Left lung (tissue), 4 donors: ENCODE measurements at regions not wholly inside any gene's neighbourhood (a gene's known extent, or its start where the extent isn't known, plus 50 kb on each side); places are given as distances from the start of the nearest gene placed in this dataset.

Source experiments
- ATAC-seq: fragments of 200-7000 bp; cut with Tn5 transposase; one replicate; pipeline ENCODE4 v1.9.1; 2020; ENCODE audit warnings: moderate library complexity
- DNase-seq, 4 donors: peaks; one replicate each; pipeline ENCODE4 v3.0.0-alpha.2; 2013 to 2020
- H3K27ac ChIP-seq, 2 donors: fragments of 200-600 bp; sonication (generic) in 1 of 2; one replicate each; pipeline versions ENCODE4 v1.5.0 to v1.8.0; 2020 to 2021
- H3K27me3 ChIP-seq, 2 donors: fragments of 200-600 bp; sonication (generic) in 1 of 2; one replicate each; pipeline versions ENCODE4 v1.5.0 to v1.8.0; 2020 to 2021
- H3K36me3 ChIP-seq, 2 donors: fragments of 200-600 bp; sonication (generic) in 1 of 2; one replicate each; pipeline versions ENCODE4 v1.5.0 to v1.8.0; 2020 to 2021
- H3K4me1 ChIP-seq, 2 donors: fragments of 200-600 bp; one replicate each; pipeline ENCODE4 v1.8.0; 2021
- H3K4me3 ChIP-seq, 2 donors: fragments of 200-600 bp; sonication (generic) in 1 of 2; one replicate each; pipeline versions ENCODE4 v1.5.0 to v1.8.0; 2020 to 2021; ENCODE audit warnings: mild to moderate bottlenecking in 1 of 2
- H3K9me3 ChIP-seq, 2 donors: fragments of 200-600 bp; sonication (generic) in 1 of 2; one replicate each; pipeline versions ENCODE4 v1.5.0 to v1.8.0; 2020 to 2021
- intact Hi-C, 2 donors: fragments of 100-400 bp; cut with DNase I; formaldehyde crosslinking; loops; one replicate each; pipeline versions ENCODE4 v1.11.2 to v1.14.2; 2022
- TF ChIP-seq, protein P1 (sequence below), 2 donors: fragments of 200-600 bp; sonication (generic) in 1 of 2; IDR thresholded peaks; one replicate each; pipeline versions ENCODE4 v1.5.0 to v1.8.0; 2021; ENCODE audit warnings: antibody characterized with exemption in 2 of 2
- donor health status: DM: no; HTN: yes; CAD: no.
- donor health status: DM: no; HTN: no; CAD: no.

DNA sequence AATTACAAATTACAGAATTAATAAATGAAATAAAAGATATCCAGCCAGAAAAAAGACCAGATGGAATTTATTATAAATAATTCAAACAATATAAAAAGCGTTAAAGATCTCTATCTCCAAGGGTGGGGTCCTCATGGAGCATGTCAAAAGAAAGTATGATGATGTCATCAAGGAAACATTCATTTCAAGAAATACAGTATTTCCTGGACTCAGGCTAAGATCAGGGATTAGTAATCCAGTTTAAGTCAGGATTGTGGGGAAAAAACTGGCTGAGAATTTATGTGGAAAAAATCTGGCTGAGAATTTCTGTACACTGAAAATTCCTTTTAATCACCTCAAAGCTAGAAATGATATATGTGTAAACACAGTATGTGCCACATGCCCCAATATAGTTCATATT lies 1075.3 kb downstream of the XPNPEP1 start:
- H3K27ac ChIP-seq = no peak overlapping the region
- H3K27me3 ChIP-seq = no peaks in the 10 kb centered on the region
- peaks cover 0 to 4% of the 10 kb centered on the region in 2 donors for H3K9me3 ChIP-seq
- no peak overlapping the region for H3K4me3 ChIP-seq
- ATAC-seq (no peak), DNase-seq (no peak)
- H3K4me1 ChIP-seq = no peaks in the 10 kb centered on the region
- H3K36me3 ChIP-seq = no peaks in the 10 kb centered on the region
- TF ChIP-seq, protein P1, sequence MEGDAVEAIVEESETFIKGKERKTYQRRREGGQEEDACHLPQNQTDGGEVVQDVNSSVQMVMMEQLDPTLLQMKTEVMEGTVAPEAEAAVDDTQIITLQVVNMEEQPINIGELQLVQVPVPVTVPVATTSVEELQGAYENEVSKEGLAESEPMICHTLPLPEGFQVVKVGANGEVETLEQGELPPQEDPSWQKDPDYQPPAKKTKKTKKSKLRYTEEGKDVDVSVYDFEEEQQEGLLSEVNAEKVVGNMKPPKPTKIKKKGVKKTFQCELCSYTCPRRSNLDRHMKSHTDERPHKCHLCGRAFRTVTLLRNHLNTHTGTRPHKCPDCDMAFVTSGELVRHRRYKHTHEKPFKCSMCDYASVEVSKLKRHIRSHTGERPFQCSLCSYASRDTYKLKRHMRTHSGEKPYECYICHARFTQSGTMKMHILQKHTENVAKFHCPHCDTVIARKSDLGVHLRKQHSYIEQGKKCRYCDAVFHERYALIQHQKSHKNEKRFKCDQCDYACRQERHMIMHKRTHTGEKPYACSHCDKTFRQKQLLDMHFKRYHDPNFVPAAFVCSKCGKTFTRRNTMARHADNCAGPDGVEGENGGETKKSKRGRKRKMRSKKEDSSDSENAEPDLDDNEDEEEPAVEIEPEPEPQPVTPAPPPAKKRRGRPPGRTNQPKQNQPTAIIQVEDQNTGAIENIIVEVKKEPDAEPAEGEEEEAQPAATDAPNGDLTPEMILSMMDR (IDR thresholded peaks at IDR 0.05) = no peak
- intact Hi-C loops = no loop called here

DNA sequence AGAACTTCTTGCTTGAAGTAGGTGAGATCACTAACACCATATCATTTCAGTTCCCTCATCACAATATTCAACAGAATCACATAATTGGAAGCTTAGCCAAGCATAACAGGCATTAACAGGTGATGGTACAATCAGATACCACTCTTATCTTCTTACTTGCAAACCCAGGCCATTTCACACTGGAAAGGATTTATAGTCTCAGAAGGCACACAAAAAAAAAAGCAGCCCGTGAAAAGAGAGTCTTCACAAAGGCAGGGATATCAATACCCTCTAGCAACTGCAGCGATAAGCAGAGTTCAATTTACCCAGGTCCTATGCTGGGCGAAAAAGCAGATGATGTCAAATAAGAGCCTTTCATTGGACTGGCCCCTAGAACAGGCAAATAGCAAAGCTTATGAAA lies 1082.4 kb downstream of the XPNPEP1 start:
- Histone ChIP-seq H3K27ac (no peak overlapping the region), H3K4me1 (no peaks in the 10 kb centered on the region), H3K27me3 (no peaks in the 10 kb centered on the region), H3K9me3 (peaks cover 0 to 4% of the 10 kb centered on the region in 2 donors), H3K36me3 (no peaks in the 10 kb centered on the region), H3K4me3 (no peak overlapping the region)
- ATAC-seq = no peak
- intact Hi-C loops = no loop called here
- TF ChIP-seq, protein P1 (IDR thresholded peaks at IDR 0.05) = no peak
- no peak for DNase-seq

DNA sequence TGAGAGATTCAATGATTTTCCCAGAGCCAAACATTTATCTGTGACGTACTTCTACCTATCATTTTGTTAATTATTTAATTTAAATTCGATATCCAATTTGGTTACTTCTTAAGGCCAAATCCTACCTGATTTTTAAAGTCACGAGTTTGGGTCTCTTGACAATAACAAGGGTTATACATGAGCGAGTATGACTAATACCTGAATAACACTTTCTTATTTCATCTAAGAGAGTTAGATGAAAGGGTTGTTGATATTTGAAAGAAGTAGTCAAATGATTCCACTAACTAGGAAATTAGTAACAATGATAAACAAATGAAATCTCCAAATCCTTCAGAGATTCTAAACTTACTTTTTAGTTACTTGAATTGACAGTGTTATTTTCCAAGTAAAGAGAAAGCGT lies 1086.9 kb downstream of the XPNPEP1 start:
- TF ChIP-seq, protein P1 (IDR thresholded peaks at IDR 0.05) = no peak
- no peak overlapping the region for H3K4me3 ChIP-seq
- no peaks in the 10 kb centered on the region for H3K9me3 ChIP-seq
- H3K4me1 ChIP-seq = no peaks in the 10 kb centered on the region
- H3K27me3 ChIP-seq = no peaks in the 10 kb centered on the region
- no peak overlapping the region for H3K27ac ChIP-seq
- DNase-seq = no peak
- H3K36me3 ChIP-seq = no peaks in the 10 kb centered on the region
- intact Hi-C loops = no loop called here
- no peak for ATAC-seq

DNA sequence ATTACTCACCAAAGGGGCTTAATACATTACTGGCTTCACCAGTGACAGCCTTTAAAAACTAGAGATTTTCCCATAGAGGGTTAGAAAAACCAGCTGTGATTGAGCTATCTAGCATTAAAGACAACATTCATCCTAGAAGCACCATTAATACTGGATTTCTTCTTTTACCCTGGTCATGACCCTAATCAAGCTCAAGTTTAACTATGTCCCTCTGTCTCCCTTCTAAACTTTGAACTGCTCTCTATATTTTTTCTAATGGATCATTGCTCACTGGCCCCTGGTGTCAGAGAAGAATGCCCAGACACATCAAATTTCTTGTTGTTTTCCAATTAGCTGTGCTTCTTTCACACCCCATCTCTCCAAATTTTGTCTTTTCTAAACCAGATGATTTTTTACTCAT lies 1101.3 kb downstream of the XPNPEP1 start:
- TF ChIP-seq, protein P1 (IDR thresholded peaks at IDR 0.05) = no peak
- H3K4me1 ChIP-seq = no peaks in the 10 kb centered on the region
- H3K36me3 ChIP-seq = no peaks in the 10 kb centered on the region
- no peaks in the 10 kb centered on the region for H3K27me3 ChIP-seq
- H3K9me3 ChIP-seq = no peaks in the 10 kb centered on the region
- ATAC-seq (no peak), DNase-seq (no peak)
- no peak overlapping the region for H3K4me3 ChIP-seq
- no peak overlapping the region for H3K27ac ChIP-seq
- intact Hi-C loops = no loop called here

DNA sequence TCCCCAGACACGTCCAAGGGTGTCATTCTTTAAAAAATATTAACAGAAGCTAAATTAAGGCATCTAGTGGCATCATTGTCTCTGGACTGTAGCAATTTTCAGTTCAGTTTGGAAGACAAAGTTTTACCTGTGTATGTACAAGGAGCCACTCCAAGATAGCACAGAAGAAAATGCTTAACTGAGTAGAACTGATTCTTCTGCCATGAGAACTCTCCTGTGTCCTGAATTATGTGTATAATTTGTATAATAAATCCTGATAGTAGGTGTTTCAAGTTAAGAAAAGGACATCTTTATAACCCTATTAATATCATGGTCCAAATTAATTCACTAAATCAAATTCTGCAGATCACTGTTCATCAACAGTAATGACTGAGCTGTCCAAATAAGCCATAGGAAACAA lies 1104.0 kb downstream of the XPNPEP1 start:
- intact Hi-C loops = no loop called here
- Histone ChIP-seq H3K4me3 (no peak overlapping the region), H3K27ac (no peak overlapping the region), H3K36me3 (no peaks in the 10 kb centered on the region), H3K4me1 (no peaks in the 10 kb centered on the region), H3K27me3 (no peaks in the 10 kb centered on the region), H3K9me3 (no peaks in the 10 kb centered on the region)
- DNase-seq (no peak), ATAC-seq (no peak)
- TF ChIP-seq, protein P1 (IDR thresholded peaks at IDR 0.05) = no peak
